Cardiac muscle cell (in vitro differentiated cells and primary cell): ENCODE measurements at regions not wholly inside any gene's neighbourhood (a gene's known extent, or its start where the extent isn't known, plus 50 kb on each side); places are given as distances from the start of the nearest gene placed in this dataset.

Experiments used
- DNase-seq, 2 donors: peaks; one replicate each; pipeline versions ENCODE4 v3.0.0 to v3.0.0-alpha.2; 2010 to 2017; ENCODE audit warnings: low read depth in 1 of 2, low spot score in 1 of 2
- H3K27ac ChIP-seq: fragments of 200-600 bp; sonication (generic); 2 replicates; pipeline ENCODE4 v1.5.1; 2016
- H3K27me3 ChIP-seq: fragments of 200-600 bp; sonication (generic); 2 replicates; pipeline ENCODE4 v1.6.0; 2016; ENCODE audit warnings: control low read depth
- H3K36me3 ChIP-seq: fragments of 200-600 bp; sonication (generic); 2 replicates; pipeline ENCODE4 v1.5.1; 2016; ENCODE audit warnings: control low read depth
- H3K4me1 ChIP-seq: fragments of 200-600 bp; sonication (generic); 2 replicates; pipeline ENCODE4 v1.8.1; 2017; ENCODE audit warnings: low read depth, mild to moderate bottlenecking, mixed run types
- H3K4me3 ChIP-seq: fragments of 200-600 bp; sonication (generic); 2 replicates; pipeline ENCODE4 v1.5.1; 2016; ENCODE audit warnings: mild to moderate bottlenecking
- H3K9me3 ChIP-seq: fragments of 200-600 bp; sonication (generic); 2 replicates; pipeline ENCODE4 v1.5.1; 2017; ENCODE audit warnings: low read depth, mild to moderate bottlenecking, control low read depth
- TF ChIP-seq, protein P1 (sequence below): IDR thresholded peaks from 2 replicates; pipeline ENCODE4 v1.5.1; 2012; ENCODE audit warnings: low read depth, mild to moderate bottlenecking, low read length

DNA sequence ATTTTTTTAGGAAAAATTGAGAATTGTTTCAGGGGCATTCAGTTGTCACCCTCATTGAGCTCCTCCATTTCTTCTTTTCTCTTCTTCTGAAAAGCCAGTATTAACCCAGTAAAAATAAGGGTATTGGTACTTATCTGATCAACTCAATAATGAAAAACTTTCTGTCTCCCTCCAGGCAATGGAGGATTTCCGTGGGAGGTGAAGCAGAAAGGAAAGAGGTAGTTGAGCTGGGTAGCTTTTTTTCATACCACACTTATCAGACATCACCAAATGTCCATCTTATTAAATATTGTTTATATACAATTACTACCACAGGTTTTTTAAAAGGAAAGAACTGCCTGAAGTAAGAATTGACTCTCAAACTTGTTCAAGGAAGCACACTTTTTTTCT lies 731.1 kb upstream of the ZNF608 start:
- no peaks in the 10 kb centered on the region for H3K27me3 ChIP-seq
- DNase-seq, result no peak
- H3K4me1 ChIP-seq, result peaks cover 5% of the 10 kb centered on the region
- no peak overlapping the region for H3K27ac ChIP-seq
- TF ChIP-seq, protein P1, sequence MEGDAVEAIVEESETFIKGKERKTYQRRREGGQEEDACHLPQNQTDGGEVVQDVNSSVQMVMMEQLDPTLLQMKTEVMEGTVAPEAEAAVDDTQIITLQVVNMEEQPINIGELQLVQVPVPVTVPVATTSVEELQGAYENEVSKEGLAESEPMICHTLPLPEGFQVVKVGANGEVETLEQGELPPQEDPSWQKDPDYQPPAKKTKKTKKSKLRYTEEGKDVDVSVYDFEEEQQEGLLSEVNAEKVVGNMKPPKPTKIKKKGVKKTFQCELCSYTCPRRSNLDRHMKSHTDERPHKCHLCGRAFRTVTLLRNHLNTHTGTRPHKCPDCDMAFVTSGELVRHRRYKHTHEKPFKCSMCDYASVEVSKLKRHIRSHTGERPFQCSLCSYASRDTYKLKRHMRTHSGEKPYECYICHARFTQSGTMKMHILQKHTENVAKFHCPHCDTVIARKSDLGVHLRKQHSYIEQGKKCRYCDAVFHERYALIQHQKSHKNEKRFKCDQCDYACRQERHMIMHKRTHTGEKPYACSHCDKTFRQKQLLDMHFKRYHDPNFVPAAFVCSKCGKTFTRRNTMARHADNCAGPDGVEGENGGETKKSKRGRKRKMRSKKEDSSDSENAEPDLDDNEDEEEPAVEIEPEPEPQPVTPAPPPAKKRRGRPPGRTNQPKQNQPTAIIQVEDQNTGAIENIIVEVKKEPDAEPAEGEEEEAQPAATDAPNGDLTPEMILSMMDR, result no peak
- H3K4me3 ChIP-seq, result no peak overlapping the region
- H3K9me3 ChIP-seq, result no peaks in the 10 kb centered on the region
- H3K36me3 ChIP-seq, result no peaks in the 10 kb centered on the region

DNA sequence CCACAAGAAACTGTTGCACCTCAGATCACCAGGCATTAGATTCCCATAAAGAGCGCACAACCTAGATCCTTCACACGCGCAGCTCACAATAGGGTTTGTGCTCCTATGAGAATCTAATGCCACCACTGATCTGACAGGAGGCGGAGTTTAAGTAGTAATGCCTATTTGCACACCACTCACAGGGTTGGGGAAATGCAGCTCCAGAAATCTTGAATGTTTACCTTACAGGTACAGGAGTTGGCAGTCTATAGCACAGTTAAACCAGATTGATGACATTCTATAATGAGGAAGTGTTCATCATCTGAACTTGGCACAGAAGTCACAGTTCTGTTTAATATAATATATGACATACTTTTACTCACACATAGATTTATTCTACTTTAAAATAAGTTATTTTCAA lies 732.2 kb upstream of the ZNF608 start:
- no peaks in the 10 kb centered on the region for H3K9me3 ChIP-seq
- no peaks in the 10 kb centered on the region for H3K36me3 ChIP-seq
- no peaks in the 10 kb centered on the region for H3K27me3 ChIP-seq
- no peak overlapping the region for H3K27ac ChIP-seq
- TF ChIP-seq, protein P1, result no peak
- H3K4me3 ChIP-seq, result no peak overlapping the region
- DNase-seq, result no peak
- H3K4me1 ChIP-seq, result peaks cover 5% of the 10 kb centered on the region

DNA sequence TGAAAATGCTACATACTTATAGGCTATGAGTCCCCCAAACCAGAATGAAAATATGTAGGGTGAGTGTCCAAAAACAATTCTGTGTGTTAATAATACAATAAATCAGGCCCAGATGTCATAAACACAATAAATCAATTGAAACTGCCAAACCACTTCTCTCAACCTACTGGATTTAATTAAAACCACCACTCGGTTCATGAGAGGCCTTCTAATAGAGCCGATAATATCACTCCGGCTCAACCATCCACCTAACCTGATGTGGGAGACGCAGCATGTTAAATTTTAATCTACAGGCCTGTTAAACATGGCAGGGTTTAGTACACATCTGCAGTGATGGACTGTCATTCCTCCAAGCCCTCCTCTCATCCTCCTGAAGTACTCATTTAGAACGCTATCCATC lies 734.5 kb upstream of the ZNF608 start:
- TF ChIP-seq, protein P1, result no peak
- Histone ChIP-seq H3K9me3 (no peaks in the 10 kb centered on the region), H3K36me3 (no peaks in the 10 kb centered on the region), H3K4me3 (no peak overlapping the region), H3K27me3 (no peaks in the 10 kb centered on the region), H3K4me1 (peaks cover 28% of the 10 kb centered on the region), H3K27ac (no peak overlapping the region)
- no peak for DNase-seq

DNA sequence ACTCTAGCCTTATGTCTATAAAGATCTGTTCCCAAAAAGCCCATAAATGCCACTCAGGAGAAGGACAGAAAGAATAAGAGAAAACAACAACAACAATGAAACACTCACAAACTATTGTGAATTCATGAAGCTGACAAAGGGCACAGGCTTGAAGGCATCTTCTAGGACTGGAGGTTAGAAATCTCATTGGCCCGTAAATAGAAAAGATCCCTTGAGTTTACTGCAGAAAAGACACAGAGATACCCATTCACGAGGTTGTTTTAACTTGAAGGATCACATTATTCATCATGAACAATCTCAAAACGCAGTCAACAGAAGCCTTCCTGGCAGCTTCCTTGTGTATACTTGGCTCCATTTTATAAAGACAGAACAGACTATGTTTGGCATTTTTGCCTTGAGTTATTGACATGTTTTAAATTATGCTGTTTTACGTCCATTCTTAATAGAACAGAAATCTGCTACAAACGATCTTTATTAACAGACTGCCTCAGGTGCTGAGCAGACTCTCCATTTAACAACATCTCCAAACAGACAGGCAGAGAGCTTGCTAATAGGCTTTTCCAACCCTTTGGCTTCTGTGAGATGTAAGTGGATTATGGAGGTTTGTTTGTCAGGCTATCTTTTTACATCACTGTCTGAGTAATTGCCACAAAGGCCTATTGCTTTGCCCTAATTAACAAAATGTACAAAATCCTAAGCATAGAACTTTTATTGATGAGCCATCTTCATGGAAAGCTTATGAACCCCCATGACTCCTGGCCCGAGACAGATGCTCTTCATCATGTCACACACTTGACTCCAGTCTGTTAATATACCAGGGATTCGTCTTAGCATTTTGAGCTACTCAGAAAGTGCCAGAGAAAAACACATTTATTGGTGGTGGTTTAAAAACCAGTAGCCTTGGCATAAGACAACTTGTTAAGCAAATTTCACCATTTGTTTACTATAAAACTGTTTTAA lies 735.3 kb upstream of the ZNF608 start:
- Histone ChIP-seq H3K27me3 (no peaks in the 10 kb centered on the region), H3K9me3 (no peaks in the 10 kb centered on the region), H3K36me3 (no peaks in the 10 kb centered on the region), H3K27ac (no peak overlapping the region), H3K4me1 (peaks cover 28% of the 10 kb centered on the region), H3K4me3 (no peak overlapping the region)
- TF ChIP-seq, protein P1, result no peak
- DNase-seq, result no peak

DNA sequence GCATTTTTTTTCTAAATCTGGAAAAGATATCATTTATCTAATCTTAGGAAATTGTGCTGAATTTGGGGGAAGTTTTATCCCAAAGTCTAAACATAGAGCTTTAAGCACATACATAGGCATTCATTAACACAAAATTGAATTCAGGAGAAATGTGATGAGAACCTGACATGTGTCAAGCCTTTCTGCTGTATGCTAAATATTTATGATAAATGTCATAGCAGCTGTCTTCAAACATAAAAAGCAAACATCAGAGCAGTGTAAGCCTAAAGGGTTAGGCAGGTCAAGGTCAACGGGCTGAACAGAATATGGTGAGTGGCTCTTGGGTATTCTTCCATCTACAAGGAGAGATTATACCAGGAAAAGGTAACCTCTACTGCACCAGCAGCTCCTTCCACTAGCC lies 737.2 kb upstream of the ZNF608 start:
- H3K4me1 ChIP-seq, result peaks cover 33% of the 10 kb centered on the region
- H3K27ac ChIP-seq, result no peak overlapping the region
- TF ChIP-seq, protein P1, result no peak
- H3K4me3 ChIP-seq, result no peak overlapping the region
- H3K27me3 ChIP-seq, result no peaks in the 10 kb centered on the region
- no peaks in the 10 kb centered on the region for H3K9me3 ChIP-seq
- H3K36me3 ChIP-seq, result no peaks in the 10 kb centered on the region
- no peak for DNase-seq
